22Rv1 (cell line): ENCODE measurements at regions not wholly inside any gene's neighbourhood (a gene's known extent, or its start where the extent isn't known, plus 50 kb on each side); places are given as distances from the start of the nearest gene placed in this dataset.

Experiments
- ZFX ChIP-seq: fragments of 450-650 bp; IDR thresholded peaks from 2 replicates; pipeline ENCODE4 v1.6.1; 2017; ENCODE audit warnings: antibody characterized with exemption, borderline replicate concordance
- TF ChIP-seq, protein P1 (sequence below): fragments of 450-650 bp; IDR thresholded peaks from 2 replicates; pipeline ENCODE4 v1.5.1; 2017; ENCODE audit warnings: mild to moderate bottlenecking

DNA sequence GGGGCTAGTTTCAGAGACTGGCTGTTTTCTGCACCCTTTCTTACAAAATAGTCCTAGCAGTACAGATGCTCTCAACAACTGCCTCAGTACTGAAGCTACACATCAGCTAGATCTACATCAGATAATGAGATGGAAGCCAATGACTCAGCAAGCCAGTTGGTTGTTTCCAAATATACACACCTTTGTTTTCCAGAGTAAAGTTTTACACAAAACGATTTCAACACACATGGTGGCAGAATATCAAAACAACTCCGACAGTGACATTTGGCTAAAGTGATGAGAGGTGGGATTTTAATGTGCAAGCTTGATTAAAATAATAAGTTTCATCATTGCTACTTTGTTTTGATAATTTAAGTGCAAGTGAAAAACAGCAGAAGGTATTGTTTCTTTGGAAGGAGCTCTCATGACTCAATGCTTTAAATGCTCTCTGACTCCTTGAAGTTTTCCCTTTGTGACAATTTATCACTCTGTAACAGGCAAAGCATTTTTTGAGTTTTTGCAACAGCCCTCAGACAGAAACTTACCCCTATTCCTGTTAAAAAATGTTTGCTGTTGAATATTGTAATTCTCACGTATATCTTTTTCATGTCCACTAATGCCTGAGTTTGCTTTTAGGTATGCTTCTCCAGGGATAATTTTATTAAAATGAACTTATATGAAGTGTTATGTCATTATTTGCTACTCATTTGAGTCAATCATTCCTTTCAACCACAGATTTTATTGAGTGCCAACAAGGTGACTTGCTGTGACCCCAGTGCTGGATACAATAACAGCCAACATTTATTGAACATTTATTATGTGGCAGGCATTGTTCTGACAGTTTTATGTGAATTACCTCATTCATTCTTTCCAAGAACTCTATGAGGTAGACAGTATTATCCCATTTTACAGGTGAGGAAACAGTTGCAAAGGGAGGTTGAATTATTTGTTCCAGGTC lies 882.0 kb downstream of the TFAP2A start:
- TF ChIP-seq, protein P1, sequence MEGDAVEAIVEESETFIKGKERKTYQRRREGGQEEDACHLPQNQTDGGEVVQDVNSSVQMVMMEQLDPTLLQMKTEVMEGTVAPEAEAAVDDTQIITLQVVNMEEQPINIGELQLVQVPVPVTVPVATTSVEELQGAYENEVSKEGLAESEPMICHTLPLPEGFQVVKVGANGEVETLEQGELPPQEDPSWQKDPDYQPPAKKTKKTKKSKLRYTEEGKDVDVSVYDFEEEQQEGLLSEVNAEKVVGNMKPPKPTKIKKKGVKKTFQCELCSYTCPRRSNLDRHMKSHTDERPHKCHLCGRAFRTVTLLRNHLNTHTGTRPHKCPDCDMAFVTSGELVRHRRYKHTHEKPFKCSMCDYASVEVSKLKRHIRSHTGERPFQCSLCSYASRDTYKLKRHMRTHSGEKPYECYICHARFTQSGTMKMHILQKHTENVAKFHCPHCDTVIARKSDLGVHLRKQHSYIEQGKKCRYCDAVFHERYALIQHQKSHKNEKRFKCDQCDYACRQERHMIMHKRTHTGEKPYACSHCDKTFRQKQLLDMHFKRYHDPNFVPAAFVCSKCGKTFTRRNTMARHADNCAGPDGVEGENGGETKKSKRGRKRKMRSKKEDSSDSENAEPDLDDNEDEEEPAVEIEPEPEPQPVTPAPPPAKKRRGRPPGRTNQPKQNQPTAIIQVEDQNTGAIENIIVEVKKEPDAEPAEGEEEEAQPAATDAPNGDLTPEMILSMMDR: no peak
- no peak for TF ChIP-seq ZFX
